Right lobe of liver (tissue), 6 donors: ENCODE measurements at regions not wholly inside any gene's neighbourhood (a gene's known extent, or its start where the extent isn't known, plus 50 kb on each side); places are given as distances from the start of the nearest gene placed in this dataset.

Experiments used
- ATAC-seq, 4 donors: fragments of 200-7000 bp; cut with Tn5 transposase; one replicate each; pipeline ENCODE4 v1.9.1; 2020; ENCODE audit warnings: mild to moderate bottlenecking in 4 of 4, moderate library complexity in 4 of 4
- DNase-seq, 3 donors: peaks; one replicate each; pipeline ENCODE4 v3.0.0-alpha.2; 2020
- H3K27ac ChIP-seq, 3 donors: fragments of 200-600 bp; one replicate each; pipeline ENCODE4 v1.8.0; 2022
- H3K27me3 ChIP-seq, 2 donors: fragments of 200-600 bp; one replicate each; pipeline ENCODE4 v1.8.0; 2022
- H3K36me3 ChIP-seq, 4 donors: fragments of 200-600 bp; sonication (generic) in 1 of 4; one replicate each; pipeline versions ENCODE4 v1.5.1 to v1.8.0; 2017 to 2022; ENCODE audit warnings: control low read depth in 1 of 4
- H3K4me1 ChIP-seq, 4 donors: fragments of 200-600 bp; sonication (generic) in 1 of 4; one replicate each; pipeline versions ENCODE4 v1.5.1 to v1.8.0; 2017 to 2022; ENCODE audit warnings: control low read depth in 1 of 4
- H3K4me3 ChIP-seq, 3 donors: fragments of 200-600 bp; one replicate each; pipeline ENCODE4 v1.8.0; 2022
- H3K9me3 ChIP-seq, 4 donors: fragments of 200-600 bp; sonication (generic) in 1 of 4; one replicate each; pipeline versions ENCODE4 v1.5.1 to v1.8.0; 2017 to 2022; ENCODE audit warnings: control low read depth in 1 of 4
- POLR2A ChIP-seq: fragments of 450-650 bp; IDR thresholded peaks from one replicate; pipeline ENCODE4 v1.6.1; 2017; ENCODE audit warnings: antibody characterized with exemption, mild to moderate bottlenecking
- WGBS: methylation state at CpG from one replicate; pipeline ENCODE4 v1.1.6; 2018; ENCODE audit warnings: low coverage, low lambda C conversion rate; ENCODE audit not compliant: insufficient coverage; ENCODE audit errors: missing lambda C conversion rate; 5-methylcytosine and 5-hydroxymethylcytosine counted together
- intact Hi-C, 2 donors: fragments of 100-400 bp; cut with DNase I; formaldehyde crosslinking; loops; one replicate each; pipeline versions ENCODE4 v1.11.2 to v1.14.1; 2022
- TF ChIP-seq, protein P1 (sequence below), 4 donors: fragments of 200-600 bp in 3 of 4; fragments of 450-650 bp in 1 of 4; IDR thresholded peaks; one replicate each; pipeline versions ENCODE4 v1.5.1 to v1.8.0; 2016 to 2022; ENCODE audit warnings: antibody characterized with exemption in 4 of 4, mild to moderate bottlenecking in 2 of 4
- donor health status: DM: no; HTN: yes; CAD: no.
- donor health status: DM: no; HTN: no; CAD: no.
- donor health status: DM: no; HTN: no; CAD: no.
- donor health status: DM: no; HTN: yes; CAD: no.
- donor health status: DM: no; HTN: yes; CAD: no.

GRCh38 chr3:35505772-35506171 is 133.6 kb upstream of the ARPP21 start:
- no peak for TF ChIP-seq POLR2A
- TF ChIP-seq, protein P1, sequence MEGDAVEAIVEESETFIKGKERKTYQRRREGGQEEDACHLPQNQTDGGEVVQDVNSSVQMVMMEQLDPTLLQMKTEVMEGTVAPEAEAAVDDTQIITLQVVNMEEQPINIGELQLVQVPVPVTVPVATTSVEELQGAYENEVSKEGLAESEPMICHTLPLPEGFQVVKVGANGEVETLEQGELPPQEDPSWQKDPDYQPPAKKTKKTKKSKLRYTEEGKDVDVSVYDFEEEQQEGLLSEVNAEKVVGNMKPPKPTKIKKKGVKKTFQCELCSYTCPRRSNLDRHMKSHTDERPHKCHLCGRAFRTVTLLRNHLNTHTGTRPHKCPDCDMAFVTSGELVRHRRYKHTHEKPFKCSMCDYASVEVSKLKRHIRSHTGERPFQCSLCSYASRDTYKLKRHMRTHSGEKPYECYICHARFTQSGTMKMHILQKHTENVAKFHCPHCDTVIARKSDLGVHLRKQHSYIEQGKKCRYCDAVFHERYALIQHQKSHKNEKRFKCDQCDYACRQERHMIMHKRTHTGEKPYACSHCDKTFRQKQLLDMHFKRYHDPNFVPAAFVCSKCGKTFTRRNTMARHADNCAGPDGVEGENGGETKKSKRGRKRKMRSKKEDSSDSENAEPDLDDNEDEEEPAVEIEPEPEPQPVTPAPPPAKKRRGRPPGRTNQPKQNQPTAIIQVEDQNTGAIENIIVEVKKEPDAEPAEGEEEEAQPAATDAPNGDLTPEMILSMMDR (IDR thresholded peaks at IDR 0.05) = no peak
- H3K27ac ChIP-seq = no peak overlapping the region
- peaks cover 0 to 6% (median 0%) of the 10 kb centered on the region in 4 donors for H3K4me1 ChIP-seq
- H3K4me3 ChIP-seq = no peak overlapping the region
- H3K36me3 ChIP-seq = no peaks in the 10 kb centered on the region
- no peaks in the 10 kb centered on the region for H3K9me3 ChIP-seq
- intact Hi-C loops = no loop called here
- WGBS = 100% methylated on average over 2 of the region's 3 CpGs
- H3K27me3 ChIP-seq = no peaks in the 10 kb centered on the region
- no peak for DNase-seq
- ATAC-seq = no peak

- no peak for DNase-seq
Measured at GRCh38 chr3:35519936-35520335, 119.4 kb upstream of the ARPP21 start.

DNA sequence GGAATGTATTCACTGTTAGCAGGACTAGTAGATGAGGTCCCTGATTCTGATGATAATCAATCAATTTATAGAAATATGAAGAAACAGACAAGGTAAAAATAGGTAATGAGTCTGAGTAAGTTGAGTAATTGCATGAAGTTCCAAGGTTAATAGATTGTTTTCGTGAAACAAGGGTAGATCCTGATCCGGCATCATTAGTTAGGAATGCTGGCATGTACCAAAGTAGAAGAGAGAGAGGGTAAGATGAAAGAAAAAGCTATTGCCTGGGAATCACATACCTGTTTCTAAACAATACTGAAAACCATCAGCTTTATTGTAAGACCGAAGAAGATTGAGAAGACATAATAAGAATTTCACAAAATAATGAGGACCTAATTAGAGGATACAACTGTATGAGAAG is 118.1 kb upstream of the ARPP21 start:
- TF ChIP-seq, protein P1 (IDR thresholded peaks at IDR 0.05) = no peak
- no peak for TF ChIP-seq POLR2A
- peaks cover 0 to 12% (median 6%) of the 10 kb centered on the region in 4 donors for H3K4me1 ChIP-seq
- no peaks in the 10 kb centered on the region for H3K36me3 ChIP-seq
- 74% methylated on average over 3 of the region's 3 CpGs for WGBS
- no peak for DNase-seq
- H3K27me3 ChIP-seq = no peaks in the 10 kb centered on the region
- no peak overlapping the region for H3K27ac ChIP-seq
- intact Hi-C loops = no loop called here
- no peak overlapping the region for H3K4me3 ChIP-seq
- H3K9me3 ChIP-seq = no peaks in the 10 kb centered on the region
- ATAC-seq = no peak

More at GRCh38 chr3:35519936-35520335, 119.4 kb upstream of the ARPP21 start:
- no peak overlapping the region for H3K4me3 ChIP-seq
- no peak for ATAC-seq
- H3K9me3 ChIP-seq = no peaks in the 10 kb centered on the region
- H3K27ac ChIP-seq = no peak overlapping the region
- H3K4me1 ChIP-seq = peaks cover 0 to 7% (median 3%) of the 10 kb centered on the region in 4 donors
- no peaks in the 10 kb centered on the region for H3K27me3 ChIP-seq
- intact Hi-C loops = no loop called here
- TF ChIP-seq POLR2A = no peak
- TF ChIP-seq, protein P1 (IDR thresholded peaks at IDR 0.05) = no peak
- no peaks in the 10 kb centered on the region for H3K36me3 ChIP-seq

DNA sequence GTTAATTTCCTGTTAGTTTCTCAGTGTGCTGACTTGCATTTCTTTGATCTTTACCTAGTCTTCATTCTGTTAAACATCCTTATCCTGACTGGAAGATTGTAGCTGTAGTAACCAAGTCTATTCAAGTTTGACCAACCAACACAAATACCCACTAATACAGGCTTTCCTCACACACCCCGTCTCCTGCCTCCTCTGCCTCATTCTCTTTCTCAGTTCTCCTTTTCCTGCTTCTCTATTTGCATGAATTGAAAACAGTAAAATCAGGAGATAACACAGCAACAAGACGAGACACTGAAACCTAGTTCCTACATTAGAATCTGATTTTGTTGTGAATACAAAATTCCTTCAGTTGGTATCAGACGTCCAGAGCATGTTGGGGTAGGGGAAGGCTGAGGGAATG is 116.9 kb upstream of the ARPP21 start:
- ATAC-seq (no peak), DNase-seq (no peak)
- no peak overlapping the region for H3K4me3 ChIP-seq
- H3K9me3 ChIP-seq = no peaks in the 10 kb centered on the region
- 66% methylated on average over 3 of the region's 3 CpGs for WGBS
- intact Hi-C loops = no loop called here
- H3K4me1 ChIP-seq = peaks cover 0 to 21% (median 6%) of the 10 kb centered on the region in 4 donors
- H3K36me3 ChIP-seq = no peaks in the 10 kb centered on the region
- TF ChIP-seq, protein P1 (IDR thresholded peaks at IDR 0.05) = no peak
- no peak for TF ChIP-seq POLR2A
- H3K27me3 ChIP-seq = no peaks in the 10 kb centered on the region
- H3K27ac ChIP-seq = no peak overlapping the region

GRCh38 chr3:35523074-35523473 is 116.3 kb upstream of the ARPP21 start:
- Histone ChIP-seq H3K27ac (no peak overlapping the region), H3K4me1 (peaks cover 0 to 24% (median 6%) of the 10 kb centered on the region in 4 donors), H3K9me3 (no peaks in the 10 kb centered on the region), H3K4me3 (no peak overlapping the region), H3K27me3 (no peaks in the 10 kb centered on the region), H3K36me3 (no peaks in the 10 kb centered on the region)
- 100% methylated on average over 1 of the region's 4 CpGs for WGBS
- DNase-seq = no peak
- ATAC-seq = no peak
- intact Hi-C loops = no loop called here
- TF ChIP-seq POLR2A = no peak
- TF ChIP-seq, protein P1 (IDR thresholded peaks at IDR 0.05) = no peak
